ENCODE measurements at regions not wholly inside any gene's neighbourhood (a gene's known extent, or its start where the extent isn't known, plus 50 kb on each side); places are given as distances from the start of the nearest gene placed in this dataset.
"Not testable (repeated sequence)": the region's sequence is repeated elsewhere in the genome, so short reads cannot be mapped to it uniquely, and the experiment has no call there.

DNA sequence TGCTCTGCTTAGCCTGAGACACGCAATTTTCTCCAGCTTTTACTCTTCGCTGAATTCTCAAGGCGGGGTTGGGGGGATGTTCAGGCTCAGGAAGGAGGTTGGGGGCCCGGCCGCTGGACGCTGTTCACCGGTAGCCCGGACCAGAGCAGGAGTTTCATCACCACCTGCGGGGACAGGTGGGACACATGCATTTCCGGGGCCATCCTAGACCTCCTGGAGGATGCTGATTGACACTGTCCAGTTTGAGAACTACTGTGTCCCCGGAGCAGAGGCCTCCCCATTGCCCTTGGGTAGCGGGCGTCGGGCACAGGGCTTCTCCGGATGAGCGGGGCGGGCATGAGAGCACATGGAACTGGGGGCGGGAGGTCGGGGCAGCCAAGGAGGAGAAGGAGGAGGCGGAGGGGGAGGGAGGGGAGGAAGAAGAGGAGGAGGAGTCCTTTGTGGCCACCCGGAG lies 144.0 kb upstream of the GRK3 start:
- Histone ChIP-seq H3K27me3 (ENCODE audit: control insufficient read depth, low read length) (peaks cover 35% of the 10 kb centered on the region), H3F3A (ENCODE audit: control insufficient read depth, insufficient read depth) (no peaks in the 10 kb centered on the region), H3K9me2 (replicated peaks; ENCODE audit: control insufficient read depth, low read length) (no peaks in the 10 kb centered on the region), H3K79me2 (ENCODE audit: control insufficient read depth, low read length) (no peaks in the 10 kb centered on the region), H3K4me1 (ENCODE audit: control insufficient read depth, low read length) (peaks cover 25% of the 10 kb centered on the region), H3K27ac (ENCODE audit: low read depth, low read length) (no peak overlapping the region), H3K4me2 (ENCODE audit: low read length) (no peak overlapping the region), H3K4me3 (ENCODE audit: low read length) (no peak overlapping the region), H4K20me1 (ENCODE audit: control insufficient read depth, insufficient read depth, low read depth, low read length) (no peaks in the 10 kb centered on the region), H3K36me3 (ENCODE audit: control insufficient read depth, low read length) (no peaks in the 10 kb centered on the region), H3K9me3 (ENCODE audit: control insufficient read depth, insufficient read depth, low read length) (no peaks in the 10 kb centered on the region)
- TF ChIP-seq EZH2phosphoT487 (IDR thresholded peaks at IDR 0.05; ENCODE audit: borderline replicate concordance, low read length): no peak
- TF ChIP-seq CTCF (IDR thresholded peaks at IDR 0.05; ENCODE audit: low read depth, low read length, poor library complexity, severe bottlenecking): no peak

DNA sequence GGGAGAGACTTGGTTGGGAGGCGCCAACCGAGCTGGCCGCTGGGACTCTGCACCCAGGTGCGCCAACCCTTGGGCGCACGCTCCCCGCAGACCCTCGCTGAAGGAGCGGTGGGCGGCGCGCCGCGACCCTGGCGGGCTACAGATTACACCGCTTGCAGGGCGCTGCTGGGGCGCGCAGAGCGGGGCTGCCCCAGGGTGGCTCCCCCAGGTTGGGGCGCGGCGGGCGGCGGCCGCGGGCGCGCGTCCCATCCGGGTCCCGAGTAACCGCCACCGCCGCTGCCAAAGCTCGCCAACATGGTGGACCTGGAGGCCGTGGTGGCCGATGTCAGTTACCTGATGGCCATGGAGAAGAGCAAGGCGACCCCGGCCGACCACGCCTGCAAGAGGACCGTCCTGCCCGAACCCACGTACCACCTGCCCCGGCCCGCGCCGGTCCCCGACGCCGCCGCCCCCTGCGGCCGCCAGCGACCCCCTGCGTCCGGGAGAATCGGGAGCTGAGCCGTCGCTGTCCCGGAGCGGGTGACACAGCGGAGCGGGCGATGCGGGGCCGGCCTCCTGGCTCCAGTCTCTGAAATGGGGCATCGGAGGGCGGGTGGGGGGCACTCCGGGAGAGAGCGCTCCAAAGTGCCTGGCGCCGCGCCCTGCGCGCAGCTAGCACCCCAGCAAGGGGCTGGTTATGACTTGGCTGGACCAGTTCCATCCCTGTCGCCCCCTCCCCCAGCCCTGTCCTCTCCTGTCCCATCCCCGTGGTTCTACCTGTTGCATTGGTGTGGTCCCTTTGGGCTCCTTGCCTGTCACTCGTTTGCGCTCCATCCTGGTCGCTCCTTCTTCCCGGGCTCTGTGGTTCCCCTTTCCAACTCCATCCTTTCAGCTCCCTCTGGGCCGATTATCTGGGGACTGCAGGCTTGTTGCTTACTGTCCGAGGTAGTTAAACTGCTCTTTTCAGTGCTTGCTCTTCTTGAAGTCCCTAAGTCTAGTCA lies 143.3 kb upstream of the GRK3 start:
- no peaks in the 10 kb centered on the region for H3F3A ChIP-seq (ENCODE audit: control insufficient read depth, insufficient read depth)
- no peaks in the 10 kb centered on the region for H4K20me1 ChIP-seq (ENCODE audit: control insufficient read depth, insufficient read depth, low read depth, low read length)
- H3K27me3 ChIP-seq (ENCODE audit: control insufficient read depth, low read length): peaks cover 35% of the 10 kb centered on the region
- no peaks in the 10 kb centered on the region for H3K36me3 ChIP-seq (ENCODE audit: control insufficient read depth, low read length)
- H3K9me2 ChIP-seq (replicated peaks; ENCODE audit: control insufficient read depth, low read length): no peaks in the 10 kb centered on the region
- no peak overlapping the region for H3K4me3 ChIP-seq (ENCODE audit: low read length)
- peaks cover 25% of the 10 kb centered on the region for H3K4me1 ChIP-seq (ENCODE audit: control insufficient read depth, low read length)
- H3K4me2 ChIP-seq (ENCODE audit: low read length): no peak overlapping the region
- no peaks in the 10 kb centered on the region for H3K9me3 ChIP-seq (ENCODE audit: control insufficient read depth, insufficient read depth, low read length)
- TF ChIP-seq EZH2phosphoT487 (IDR thresholded peaks at IDR 0.05; ENCODE audit: borderline replicate concordance, low read length) (no peak), CTCF (IDR thresholded peaks at IDR 0.05; ENCODE audit: low read depth, low read length, poor library complexity, severe bottlenecking) (no peak)
- H3K27ac ChIP-seq (ENCODE audit: low read depth, low read length): no peak overlapping the region
- H3K79me2 ChIP-seq (ENCODE audit: control insufficient read depth, low read length): no peaks in the 10 kb centered on the region

GRCh38 chr22:25426530-25427308 lies 137.8 kb upstream of the GRK3 start:
- not testable (repeated sequence) for H3K4me1 ChIP-seq (ENCODE audit: control insufficient read depth, low read length); H3K4me3 ChIP-seq (ENCODE audit: low read length); H3K4me2 ChIP-seq (ENCODE audit: low read length); H3K9me2 ChIP-seq (replicated peaks; ENCODE audit: control insufficient read depth, low read length); H3K27me3 ChIP-seq (ENCODE audit: control insufficient read depth, low read length); H4K20me1 ChIP-seq (ENCODE audit: control insufficient read depth, insufficient read depth, low read depth, low read length); H3K79me2 ChIP-seq (ENCODE audit: control insufficient read depth, low read length); H3K27ac ChIP-seq (ENCODE audit: low read depth, low read length); H3F3A ChIP-seq (ENCODE audit: control insufficient read depth, insufficient read depth); H3K9me3 ChIP-seq (ENCODE audit: control insufficient read depth, insufficient read depth, low read length); H3K36me3 ChIP-seq (ENCODE audit: control insufficient read depth, low read length)
- TF ChIP-seq CTCF (IDR thresholded peaks at IDR 0.05; ENCODE audit: low read depth, low read length, poor library complexity, severe bottlenecking): peak; percentile 21

- H3K36me3 ChIP-seq (ENCODE audit: control insufficient read depth, low read length); H3K27me3 ChIP-seq (ENCODE audit: control insufficient read depth, low read length); H3K9me3 ChIP-seq (ENCODE audit: control insufficient read depth, insufficient read depth, low read length); H4K20me1 ChIP-seq (ENCODE audit: control insufficient read depth, insufficient read depth, low read depth, low read length); H3K9me2 ChIP-seq (replicated peaks; ENCODE audit: control insufficient read depth, low read length); H3K27ac ChIP-seq (ENCODE audit: low read depth, low read length); H3K79me2 ChIP-seq (ENCODE audit: control insufficient read depth, low read length); H3K4me2 ChIP-seq (ENCODE audit: low read length); H3F3A ChIP-seq (ENCODE audit: control insufficient read depth, insufficient read depth); H3K4me3 ChIP-seq (ENCODE audit: low read length); H3K4me1 ChIP-seq (ENCODE audit: control insufficient read depth, low read length): not testable (repeated sequence)
Observed at GRCh38 chr22:25431637-25432342, 132.7 kb upstream of the GRK3 start.

GRCh38 chr22:25433381-25433970 lies 131.0 kb upstream of the GRK3 start:
- not testable (repeated sequence) for H3K9me3 ChIP-seq (ENCODE audit: control insufficient read depth, insufficient read depth, low read length); H3K27me3 ChIP-seq (ENCODE audit: control insufficient read depth, low read length); H4K20me1 ChIP-seq (ENCODE audit: control insufficient read depth, insufficient read depth, low read depth, low read length); H3K4me3 ChIP-seq (ENCODE audit: low read length); H3K36me3 ChIP-seq (ENCODE audit: control insufficient read depth, low read length); H3F3A ChIP-seq (ENCODE audit: control insufficient read depth, insufficient read depth); H3K79me2 ChIP-seq (ENCODE audit: control insufficient read depth, low read length); H3K27ac ChIP-seq (ENCODE audit: low read depth, low read length); H3K4me2 ChIP-seq (ENCODE audit: low read length); H3K4me1 ChIP-seq (ENCODE audit: control insufficient read depth, low read length); H3K9me2 ChIP-seq (replicated peaks; ENCODE audit: control insufficient read depth, low read length)
